Right lobe of liver (tissue), 6 donors: ENCODE measurements at regions not wholly inside any gene's neighbourhood (a gene's known extent, or its start where the extent isn't known, plus 50 kb on each side); places are given as distances from the start of the nearest gene placed in this dataset.

Experiments used
- ATAC-seq, 4 donors: fragments of 200-7000 bp; cut with Tn5 transposase; one replicate each; pipeline ENCODE4 v1.9.1; 2020; ENCODE audit warnings: mild to moderate bottlenecking in 4 of 4, moderate library complexity in 4 of 4
- DNase-seq, 3 donors: peaks; one replicate each; pipeline ENCODE4 v3.0.0-alpha.2; 2020
- H3K27ac ChIP-seq, 3 donors: fragments of 200-600 bp; one replicate each; pipeline ENCODE4 v1.8.0; 2022
- H3K27me3 ChIP-seq, 2 donors: fragments of 200-600 bp; one replicate each; pipeline ENCODE4 v1.8.0; 2022
- H3K36me3 ChIP-seq, 4 donors: fragments of 200-600 bp; sonication (generic) in 1 of 4; one replicate each; pipeline versions ENCODE4 v1.5.1 to v1.8.0; 2017 to 2022; ENCODE audit warnings: control low read depth in 1 of 4
- H3K4me1 ChIP-seq, 4 donors: fragments of 200-600 bp; sonication (generic) in 1 of 4; one replicate each; pipeline versions ENCODE4 v1.5.1 to v1.8.0; 2017 to 2022; ENCODE audit warnings: control low read depth in 1 of 4
- H3K4me3 ChIP-seq, 3 donors: fragments of 200-600 bp; one replicate each; pipeline ENCODE4 v1.8.0; 2022
- H3K9me3 ChIP-seq, 4 donors: fragments of 200-600 bp; sonication (generic) in 1 of 4; one replicate each; pipeline versions ENCODE4 v1.5.1 to v1.8.0; 2017 to 2022; ENCODE audit warnings: control low read depth in 1 of 4
- CTCF ChIP-seq, 4 donors: fragments of 200-600 bp in 3 of 4; fragments of 450-650 bp in 1 of 4; IDR thresholded peaks; one replicate each; pipeline versions ENCODE4 v1.5.1 to v1.8.0; 2016 to 2022; ENCODE audit warnings: antibody characterized with exemption in 4 of 4, mild to moderate bottlenecking in 2 of 4
- POLR2A ChIP-seq: fragments of 450-650 bp; IDR thresholded peaks from one replicate; pipeline ENCODE4 v1.6.1; 2017; ENCODE audit warnings: antibody characterized with exemption, mild to moderate bottlenecking
- WGBS: methylation state at CpG from one replicate; pipeline ENCODE4 v1.1.6; 2018; ENCODE audit warnings: low coverage, low lambda C conversion rate; ENCODE audit not compliant: insufficient coverage; ENCODE audit errors: missing lambda C conversion rate; 5-methylcytosine and 5-hydroxymethylcytosine counted together
- intact Hi-C, 2 donors: fragments of 100-400 bp; cut with DNase I; formaldehyde crosslinking; loops; one replicate each; pipeline versions ENCODE4 v1.11.2 to v1.14.1; 2022
- donor health status: DM: no; HTN: yes; CAD: no.
- donor health status: DM: no; HTN: no; CAD: no.
- donor health status: DM: no; HTN: no; CAD: no.
- donor health status: DM: no; HTN: yes; CAD: no.
- donor health status: DM: no; HTN: yes; CAD: no.

DNA sequence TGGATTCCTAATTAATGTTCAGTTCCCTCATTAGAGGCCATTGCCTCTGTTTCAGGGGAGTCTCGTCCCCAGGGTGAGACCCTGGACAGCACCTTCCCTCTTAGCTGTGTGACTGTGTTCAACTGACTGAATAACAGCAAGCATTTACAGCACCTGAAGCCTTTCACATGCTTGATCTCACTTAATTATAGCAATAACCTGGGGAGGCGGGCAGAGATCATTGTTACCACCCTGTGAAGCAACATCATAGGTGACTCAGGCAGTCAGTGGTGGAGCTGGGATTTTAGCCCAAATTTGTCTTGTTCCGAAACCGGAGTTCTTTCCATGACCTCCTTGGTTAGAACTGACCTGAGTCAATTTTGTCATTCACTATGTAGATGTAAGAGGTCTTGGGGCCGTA is 105.2 kb upstream of the RAD23B start:
- 41% methylated on average over 4 of the region's 5 CpGs for WGBS
- peak in 3 of 4 donors; percentile 27 to 62 (median 52) for ATAC-seq
- peak in 1 of 3 donors; percentile 51 for DNase-seq
- intact Hi-C loops, result no loop called here
- H3K36me3 ChIP-seq, result no peaks in the 10 kb centered on the region
- H3K9me3 ChIP-seq, result peaks cover 0 to under 1% (median 0%) of the 10 kb centered on the region in 4 donors
- no peak overlapping the region for H3K4me3 ChIP-seq
- H3K4me1 ChIP-seq, result peaks cover 0 to 11% (median 3%) of the 10 kb centered on the region in 4 donors
- TF ChIP-seq CTCF (IDR thresholded peaks at IDR 0.05) (no peak), POLR2A (peak; percentile 57)
- no peak overlapping the region for H3K27ac ChIP-seq
- H3K27me3 ChIP-seq, result no peaks in the 10 kb centered on the region

DNA sequence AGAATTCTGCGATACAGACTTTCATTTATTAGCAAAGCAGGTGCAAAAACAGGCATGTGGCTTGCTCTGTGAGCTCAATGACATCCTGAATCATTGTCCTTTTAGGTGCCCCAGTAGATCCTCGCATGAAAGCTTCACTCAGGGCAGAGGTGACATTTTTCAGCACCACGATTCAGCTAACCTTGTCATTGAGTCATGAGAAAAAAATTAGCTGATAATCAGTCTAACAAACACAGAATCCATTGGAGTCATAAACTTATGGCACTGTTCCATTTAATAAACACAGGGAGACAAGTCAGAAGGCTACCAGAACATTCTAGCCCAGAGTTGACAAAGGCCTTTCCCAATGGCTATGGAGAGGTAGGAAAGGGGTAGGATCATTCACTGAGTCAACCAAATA is 104.8 kb upstream of the RAD23B start:
- Histone ChIP-seq H3K36me3 (no peaks in the 10 kb centered on the region), H3K9me3 (peaks cover 0 to 3% (median 0%) of the 10 kb centered on the region in 4 donors), H3K4me3 (no peak overlapping the region), H3K27me3 (no peaks in the 10 kb centered on the region), H3K27ac (no peak overlapping the region), H3K4me1 (peaks cover 0 to 10% (median 2%) of the 10 kb centered on the region in 4 donors)
- intact Hi-C loops, result no loop called here
- ATAC-seq, result peak in 1 of 4 donors; percentile 25
- no peak for TF ChIP-seq CTCF (IDR thresholded peaks at IDR 0.05)
- no peak for TF ChIP-seq POLR2A
- DNase-seq, result no peak
- 31% methylated on average over 3 of the region's 3 CpGs for WGBS

GRCh38 chr9:107180206-107180605 is 102.9 kb upstream of the RAD23B start:
- Histone ChIP-seq H3K9me3 (peaks cover 0 to 3% (median 0%) of the 10 kb centered on the region in 4 donors), H3K27me3 (no peaks in the 10 kb centered on the region), H3K27ac (no peak overlapping the region), H3K4me3 (no peak overlapping the region), H3K4me1 (peaks cover 0 to 3% (median 2%) of the 10 kb centered on the region in 4 donors), H3K36me3 (no peaks in the 10 kb centered on the region)
- WGBS, result 33% methylated on average over 1 of the region's 1 CpG
- TF ChIP-seq POLR2A (peak; percentile 22), CTCF (IDR thresholded peaks at IDR 0.05) (no peak)
- intact Hi-C loops, result no loop called here
- ATAC-seq (peak in 1 of 4 donors; percentile 4), DNase-seq (no peak)

GRCh38 chr9:107183176-107183575 is 99.9 kb upstream of the RAD23B start:
- Histone ChIP-seq H3K36me3 (no peaks in the 10 kb centered on the region), H3K27me3 (no peaks in the 10 kb centered on the region), H3K4me1 (no peaks in the 10 kb centered on the region), H3K27ac (no peak overlapping the region), H3K9me3 (peaks cover 0 to 3% (median 0%) of the 10 kb centered on the region in 4 donors), H3K4me3 (no peak overlapping the region)
- no peak for DNase-seq
- intact Hi-C loops, result no loop called here
- TF ChIP-seq CTCF (IDR thresholded peaks at IDR 0.05) (no peak), POLR2A (no peak)
- ATAC-seq, result no peak

DNA sequence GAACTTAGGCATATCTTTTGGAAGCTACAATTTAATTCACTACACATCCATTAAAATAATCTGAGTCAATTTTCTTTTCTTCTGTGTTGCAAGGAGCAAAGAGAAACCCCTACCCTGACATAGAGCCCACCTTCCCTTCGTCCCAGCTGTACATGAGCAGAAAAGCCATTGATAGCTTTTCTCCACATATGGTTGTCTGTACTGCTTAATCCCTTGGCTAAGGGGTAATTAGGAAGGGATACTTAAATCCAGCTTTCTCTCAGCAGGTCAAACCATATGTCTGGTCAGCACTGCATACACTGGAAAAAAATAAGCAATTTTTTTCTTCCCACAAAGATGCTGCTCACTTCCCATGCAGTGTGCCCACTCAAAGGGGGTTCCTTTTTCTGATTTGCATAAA is 94.7 kb upstream of the RAD23B start:
- no peaks in the 10 kb centered on the region for H3K9me3 ChIP-seq
- H3K36me3 ChIP-seq, result no peaks in the 10 kb centered on the region
- no peaks in the 10 kb centered on the region for H3K27me3 ChIP-seq
- DNase-seq (no peak), ATAC-seq (no peak)
- WGBS, result 100% methylated on average over 1 of the region's 1 CpG
- H3K27ac ChIP-seq, result no peak overlapping the region
- H3K4me1 ChIP-seq, result peaks cover 0 to 6% (median 0%) of the 10 kb centered on the region in 4 donors
- intact Hi-C loops, result no loop called here
- H3K4me3 ChIP-seq, result no peak overlapping the region
- TF ChIP-seq POLR2A (no peak), CTCF (IDR thresholded peaks at IDR 0.05) (no peak)
